ENCODE measurements at regions not wholly inside any gene's neighbourhood (a gene's known extent, or its start where the extent isn't known, plus 50 kb on each side); places are given as distances from the start of the nearest gene placed in this dataset.

GRCh38 chr12:124687174-124687902 is 119.9 kb upstream of the NCOR2 start:
- DNase-seq (ENCODE audit: low spot score): no peak

- no peak for DNase-seq (ENCODE audit: low spot score)
Observed at GRCh38 chr12:124686370-124687173, 119.2 kb upstream of the NCOR2 start.

GRCh38 chr12:124685689-124686369 is 118.4 kb upstream of the NCOR2 start:
- DNase-seq (ENCODE audit: low spot score): no peak

GRCh38 chr12:124684971-124685688 is 117.7 kb upstream of the NCOR2 start:
- no peak for DNase-seq (ENCODE audit: low spot score)

GRCh38 chr12:124684496-124684895 is 117.1 kb upstream of the NCOR2 start:
- DNase-seq (ENCODE audit: low spot score): no peak

GRCh38 chr12:124683152-124684124 is 116.0 kb upstream of the NCOR2 start:
- DNase-seq (ENCODE audit: low spot score): no peak

GRCh38 chr12:124682425-124683151 is 115.2 kb upstream of the NCOR2 start:
- no peak for DNase-seq (ENCODE audit: low spot score)

GRCh38 chr12:124681779-124682391 is 114.5 kb upstream of the NCOR2 start:
- DNase-seq (ENCODE audit: low spot score): peak; percentile 78

- DNase-seq (ENCODE audit: low spot score): no peak
Observed at GRCh38 chr12:124680863-124681778, 113.7 kb upstream of the NCOR2 start.

- no peak for DNase-seq (ENCODE audit: low spot score)
Observed at GRCh38 chr12:124679533-124680371, 112.3 kb upstream of the NCOR2 start.

- DNase-seq (ENCODE audit: low spot score): no peak
Observed at GRCh38 chr12:124679047-124679446, 111.6 kb upstream of the NCOR2 start.

GRCh38 chr12:124678421-124678893 is 111.0 kb upstream of the NCOR2 start:
- no peak for DNase-seq (ENCODE audit: low spot score)

GRCh38 chr12:124677552-124678356 is 110.3 kb upstream of the NCOR2 start:
- DNase-seq (ENCODE audit: low spot score): no peak

GRCh38 chr12:124676714-124677462 is 109.5 kb upstream of the NCOR2 start:
- no peak for DNase-seq (ENCODE audit: low spot score)

- DNase-seq (ENCODE audit: low spot score): no peak
Observed at GRCh38 chr12:124675881-124676713, 108.7 kb upstream of the NCOR2 start.
